HepG2 (cell line): ENCODE measurements at regions not wholly inside any gene's neighbourhood (a gene's known extent, or its start where the extent isn't known, plus 50 kb on each side); places are given as distances from the start of the nearest gene placed in this dataset.

Experiments used
- ATAC-seq: fragments of 200-7000 bp; cut with Tn5 transposase; 3 replicates; pipeline ENCODE4 v1.9.1; 2020; ENCODE audit warnings: mild to moderate bottlenecking, moderate library complexity
- BruUV-seq: library from RNA; stranded (reverse); fragments of 400-500 nt; replicated peaks from 2 replicates; lab custom pipeline; 2021; lab: Mats Ljungman, UMichigan
- CTCF ChIA-PET: fragments of 300-600 bp; formaldehyde crosslinking; extraction: SDS; loops from one replicate; lab custom pipeline; 2021; ENCODE audit warnings: low total read pairs, inconsistent platforms, low intra/inter-chr PET ratio; lab: Yijun Ruan, JAX
- POLR2A ChIA-PET: fragments of 350-600 bp; sonication (Branson Sonifier 250); formaldehyde crosslinking; loops from one replicate; lab custom pipeline; 2020; ENCODE audit warnings: antibody characterized with exemption, inconsistent platforms; lab: Yijun Ruan, JAX
- DNase-seq: peaks from one replicate; pipeline ENCODE4 v3.0.0-alpha.2; 2015; ENCODE audit warnings: low spot score
- FAIRE-seq: peaks from 3 replicates; lab custom pipeline; 2011; peaks lifted over from hg19 to GRCh38; lab: Jason Lieb, UNC
- H2AFZ ChIP-seq: one replicate; pipeline ENCODE4 v1.6.1; 2011; ENCODE audit warnings: low read length, inconsistent platforms
- H3K27ac ChIP-seq: fragments of 300-600 bp; 3 replicates; pipeline ENCODE4 v1.8.0; 2011; ENCODE audit warnings: mixed run types, mild to moderate bottlenecking, mixed read lengths, low read length, inconsistent platforms; ENCODE audit not compliant: insufficient read depth; ENCODE audit errors: extremely low read length
- H3K27me3 ChIP-seq, 2 experiments: fragments of 200-600 bp in 1 of 2; 2 replicates in 1 of 2; 3 replicates in 1 of 2; pipeline versions ENCODE4 v1.6.0 to v1.8.0; 2011; ENCODE audit warnings: low read length in 2 of 2, mild to moderate bottlenecking in 2 of 2, moderate library complexity in 2 of 2, inconsistent platforms in 1 of 2; ENCODE audit not compliant: insufficient read depth in 2 of 2, control insufficient read depth in 1 of 2
- H3K36me3 ChIP-seq, 2 experiments: fragments of 200-600 bp in 1 of 2; replicated peaks in 1 of 2; 2 replicates in 1 of 2; 3 replicates in 1 of 2; pipeline versions ENCODE4 v1.5.1 to v1.8.0; 2011; ENCODE audit warnings: low read length in 2 of 2, inconsistent platforms in 1 of 2; ENCODE audit not compliant: insufficient read depth in 2 of 2, control insufficient read depth in 1 of 2
- H3K4me1 ChIP-seq: 2 replicates; pipeline ENCODE4 v1.5.1; 2012; ENCODE audit warnings: low read length, inconsistent platforms; ENCODE audit not compliant: insufficient read depth
- H3K4me2 ChIP-seq: 2 replicates; pipeline ENCODE4 v1.6.0; 2011; ENCODE audit warnings: low read depth, low read length, inconsistent platforms
- H3K4me3 ChIP-seq, 3 experiments: fragments of 200-600 bp in 1 of 3; sonication (generic), shearing (Covaris generic) in 1 of 3; replicated peaks in 1 of 3; 2 replicates each; pipeline ENCODE4 v1.5.1; 2011 to 2016; ENCODE audit warnings: low read length in 3 of 3, inconsistent platforms in 2 of 3, low read depth in 2 of 3, mild to moderate bottlenecking in 2 of 3, control low read depth in 1 of 3, mixed read lengths in 1 of 3; ENCODE audit not compliant: insufficient read depth in 1 of 3
- H3K79me2 ChIP-seq: one replicate; pipeline ENCODE4 v1.6.1; 2011; ENCODE audit warnings: low read length, inconsistent platforms; ENCODE audit not compliant: insufficient read depth
- H3K9ac ChIP-seq: 2 replicates; pipeline ENCODE4 v1.6.0; 2011; ENCODE audit warnings: mild to moderate bottlenecking, low read depth, low read length, inconsistent platforms; ENCODE audit not compliant: insufficient read depth
- H3K9me3 ChIP-seq: 2 replicates; pipeline ENCODE4 v1.5.1; 2012; ENCODE audit warnings: mild to moderate bottlenecking, low read length
- H4K20me1 ChIP-seq: 2 replicates; pipeline ENCODE4 v1.6.0; 2011; ENCODE audit warnings: inconsistent platforms, mild to moderate bottlenecking, low read length, moderate library complexity; ENCODE audit not compliant: insufficient read depth
- ASH2L ChIP-seq: fragments of 300-600, 200-600 bp; sonication (generic); IDR thresholded peaks from 2 replicates; pipeline ENCODE4 v1.7.0; 2017; ENCODE audit warnings: low read depth, mild to moderate bottlenecking, moderate library complexity, mixed read lengths, low read length; ENCODE audit not compliant: insufficient read length
- GMEB2 ChIP-seq: IDR thresholded peaks from 2 replicates; pipeline ENCODE4 v1.6.1; 2016; ENCODE audit warnings: missing biosample characterization, missing genetic modification reagents, low read depth
- HIVEP1 ChIP-seq: sonication (generic); formaldehyde crosslinking; IDR thresholded peaks from 2 replicates; pipeline ENCODE4 v1.4.0; 2020; ENCODE audit warnings: mild to moderate bottlenecking, missing genetic modification reagents
- HOXA7 ChIP-seq: sonication (generic); formaldehyde crosslinking; IDR thresholded peaks from 2 replicates; pipeline ENCODE4 v1.8.1; 2022; ENCODE audit warnings: mild to moderate bottlenecking, missing genetic modification reagents, moderate library complexity
- IRF2 ChIP-seq: IDR thresholded peaks from 2 replicates; pipeline ENCODE4 v1.6.1; 2018; ENCODE audit warnings: missing genetic modification reagents, missing compliant biosample characterization
- MAX ChIP-seq: IDR thresholded peaks from 2 replicates; pipeline ENCODE4 v1.6.1; 2012; ENCODE audit warnings: inconsistent platforms
- NAIF1 ChIP-seq: sonication (generic); formaldehyde crosslinking; IDR thresholded peaks from 2 replicates; pipeline ENCODE4 v1.5.0; 2020; ENCODE audit warnings: mild to moderate bottlenecking, missing genetic modification reagents, borderline replicate concordance
- NR2F2 ChIP-seq: IDR thresholded peaks from 2 replicates; pipeline ENCODE4 v1.6.1; 2012; ENCODE audit warnings: low read depth, inconsistent platforms, borderline replicate concordance
- PRDM15 ChIP-seq: sonication (generic); formaldehyde crosslinking; IDR thresholded peaks from 2 replicates; pipeline ENCODE4 v1.4.0; 2020; ENCODE audit warnings: missing genetic modification reagents
- SAP130 ChIP-seq: IDR thresholded peaks from 2 replicates; pipeline ENCODE4 v1.6.1; 2016; ENCODE audit warnings: low read depth
- SOX13 ChIP-seq, 3 experiments: fragments of 450-650 bp in 1 of 3; sonication (generic) in 1 of 3; formaldehyde crosslinking in 1 of 3; IDR thresholded peaks in 2 of 3; conservative IDR thresholded peaks in 1 of 3; 2 replicates each; pipeline versions ENCODE4 v1.5.0 to v1.6.1; 2016 to 2020; ENCODE audit warnings: antibody characterized with exemption in 1 of 3, mild to moderate bottlenecking in 1 of 3, missing compliant biosample characterization in 1 of 3, missing genetic modification reagents in 1 of 3, moderate library complexity in 1 of 3
- XRCC5 ChIP-seq: fragments of 200-400 bp; formaldehyde crosslinking; optimal IDR thresholded peaks from 2 replicates; pipeline ENCODE3; 2017; ENCODE audit warnings: mild to moderate bottlenecking, low read length
- ZNF3 ChIP-seq: IDR thresholded peaks from 2 replicates; pipeline ENCODE4 v1.7.0; 2017; ENCODE audit warnings: inconsistent platforms
- WGBS: methylation state at CpG from one replicate; pipeline ENCODE4 v1.1.6; 2017; ENCODE audit warnings: low lambda C conversion rate; 5-methylcytosine and 5-hydroxymethylcytosine counted together
- in situ Hi-C: cut with HindIII; loops from 2 replicates; pipeline ENCODE4 v1.10.0; 2017; ENCODE audit warnings: low pct_unique_long_range_greater_than_20kb; ENCODE audit not compliant: extremely low pct_ligation_motif_present
- intact Hi-C: fragments of 100-400 bp; cut with micrococcal nuclease; formaldehyde crosslinking; loops from one replicate; pipeline ENCODE4 v1.10.0; 2022; ENCODE audit not compliant: unreplicated experiment

GRCh38 chr15:62925875-62926274, 116.7 kb upstream of the TPM1 start:
- intact Hi-C loops (no loop called here), in situ Hi-C loops (no loop called here)
- POLR2A ChIA-PET, result no interaction called here
- 48% methylated on average over 8 of the region's 8 CpGs for WGBS
- no peak for ATAC-seq
- H3K4me2 ChIP-seq, result no peak overlapping the region
- H3K36me3 ChIP-seq, result no peaks in the 10 kb centered on the region
- no peaks in the 10 kb centered on the region; a peak in 1 of 5 replicates for H3K27me3 ChIP-seq
- no peak overlapping the region for H3K27ac ChIP-seq
- no peak overlapping the region for H2AFZ ChIP-seq
- no peak for DNase-seq
- H4K20me1 ChIP-seq, result no peaks in the 10 kb centered on the region
- no peak overlapping the region for H3K4me3 ChIP-seq
- CTCF ChIA-PET, result no interaction called here
- H3K79me2 ChIP-seq, result no peaks in the 10 kb centered on the region
- TF ChIP-seq PRDM15 (CRISPR knock-in tag) (no peak), HOXA7 (no peak), SOX13 (IDR thresholded peaks at IDR 0.05) (no peak), SOX13 (CRISPR knock-in tag; conservative IDR thresholded peaks at IDR 0.05 in 1 of 2, IDR thresholded peaks at IDR 0.05 in 1 of 2) (no peak), HIVEP1 (CRISPR knock-in tag) (no peak), NAIF1 (no peak), IRF2 (CRISPR knock-in tag) (no peak), ASH2L (no peak), SAP130 (CRISPR knock-in tag) (no peak), NR2F2 (no peak), ZNF3 (CRISPR knock-in tag) (no peak), MAX (no peak), GMEB2 (CRISPR knock-in tag) (no peak), XRCC5 (no peak)
- no TSS peak for BruUV-seq
- no peaks in the 10 kb centered on the region for H3K9me3 ChIP-seq
- no peak for FAIRE-seq
- peaks cover 27% of the 10 kb centered on the region for H3K4me1 ChIP-seq
- no peak overlapping the region for H3K9ac ChIP-seq
